OCI-LY7 (cell line): ENCODE measurements at regions not wholly inside any gene's neighbourhood (a gene's known extent, or its start where the extent isn't known, plus 50 kb on each side); places are given as distances from the start of the nearest gene placed in this dataset.

Experiments
- BruUV-seq: library from RNA; stranded (reverse); fragments of 400-500 nt; replicated peaks from 2 replicates; lab custom pipeline; 2021; lab: Mats Ljungman, UMichigan
- CTCF ChIA-PET: fragments of 300-600 bp; sonication (Branson Sonifier 250); formaldehyde crosslinking; loops from one replicate; lab custom pipeline; 2022; ENCODE audit warnings: antibody characterized with exemption; ENCODE audit not compliant: unreplicated experiment; lab: Charles Lee
- POLR2A ChIA-PET: fragments of 300-600 bp; sonication (Branson Sonifier 250); formaldehyde crosslinking; loops from one replicate; lab custom pipeline; 2022; ENCODE audit warnings: antibody characterized with exemption; lab: Charles Lee
- DNase-seq: peaks from one replicate; pipeline ENCODE4 v3.0.0-alpha.2; 2015; ENCODE audit warnings: low spot score
- H2AFZ ChIP-seq: fragments of 200-600 bp; sonication (generic), shearing (Covaris generic); 2 replicates; pipeline ENCODE4 v1.6.1; 2014; ENCODE audit warnings: mild to moderate bottlenecking, antibody characterized with exemption, low read length, moderate library complexity
- H3K27ac ChIP-seq: fragments of 200-600 bp; sonication (generic); 2 replicates; pipeline ENCODE4 v1.5.1; 2014; ENCODE audit warnings: mixed run types, low read depth, mild to moderate bottlenecking, moderate library complexity, low read length, inconsistent platforms; ENCODE audit not compliant: poor library complexity, severe bottlenecking
- H3K36me3 ChIP-seq: fragments of 200-600 bp; sonication (generic); 2 replicates; pipeline ENCODE4 v1.6.1; 2014; ENCODE audit warnings: mild to moderate bottlenecking, antibody characterized with exemption, low read length, moderate library complexity, mixed read lengths; ENCODE audit not compliant: insufficient read depth
- H3K4me1 ChIP-seq: fragments of 200-600 bp; sonication (generic); 2 replicates; pipeline ENCODE4 v1.5.1; 2014; ENCODE audit warnings: mild to moderate bottlenecking, low read length; ENCODE audit not compliant: insufficient read depth, poor library complexity, severe bottlenecking
- H3K4me2 ChIP-seq: fragments of 200-600 bp; sonication (generic); 2 replicates; pipeline ENCODE4 v1.6.1; 2014; ENCODE audit warnings: mild to moderate bottlenecking, low read length
- H3K4me3 ChIP-seq: fragments of 200-600 bp; sonication (generic); 2 replicates; pipeline ENCODE4 v1.5.1; 2014; ENCODE audit warnings: mild to moderate bottlenecking, low read depth, low read length; ENCODE audit not compliant: poor library complexity, severe bottlenecking
- H3K79me2 ChIP-seq: fragments of 200-600 bp; sonication (generic); 2 replicates; pipeline ENCODE4 v1.6.1; 2016; ENCODE audit warnings: low read depth, mild to moderate bottlenecking, low read length, moderate library complexity, mixed read lengths; ENCODE audit not compliant: insufficient read depth
- H3K9me2 ChIP-seq: fragments of 200-600 bp; sonication (generic); 2 replicates; pipeline ENCODE4 v1.6.1; 2016; ENCODE audit warnings: mild to moderate bottlenecking, low read length, mixed read lengths; ENCODE audit not compliant: insufficient read depth
- H3K9me3 ChIP-seq: fragments of 200-600 bp; sonication (generic); 2 replicates; pipeline ENCODE4 v1.6.1; 2014; ENCODE audit warnings: mild to moderate bottlenecking, mixed run types, low read length, mixed read lengths
- H4K20me1 ChIP-seq: fragments of 200-600 bp; sonication (generic); 2 replicates; pipeline ENCODE4 v1.6.1; 2014; ENCODE audit warnings: mild to moderate bottlenecking, antibody characterized with exemption, low read length, moderate library complexity, mixed read lengths; ENCODE audit not compliant: insufficient read depth
- CTCF ChIP-seq: fragments of 200-600 bp; sonication (generic); conservative IDR thresholded peaks from 2 replicates; pipeline ENCODE4 v1.5.1; 2014; ENCODE audit warnings: mild to moderate bottlenecking, antibody characterized with exemption, low read length, moderate library complexity, mixed read lengths
- EZH2phosphoT487 ChIP-seq: fragments of 200-600 bp; sonication (generic); IDR thresholded peaks from 2 replicates; pipeline ENCODE4 v1.6.1; 2018; ENCODE audit warnings: low read depth, borderline replicate concordance, mild to moderate bottlenecking, mixed run types, antibody characterized with exemption, low read length, moderate library complexity, mixed read lengths
- intact Hi-C: fragments of 100-400 bp; cut with micrococcal nuclease; formaldehyde crosslinking; loops from one replicate; pipeline ENCODE4 v1.10.0; 2022; ENCODE audit not compliant: unreplicated experiment

GRCh38 chr2:71932037-71932779 lies 215.5 kb downstream of the CYP26B1 start:
- no peaks in the 10 kb centered on the region for H3K79me2 ChIP-seq
- H3K9me2 ChIP-seq, result no peaks in the 10 kb centered on the region
- H3K4me2 ChIP-seq, result no peak overlapping the region
- H3K36me3 ChIP-seq, result no peaks in the 10 kb centered on the region
- no peak for DNase-seq
- no peaks in the 10 kb centered on the region for H3K4me1 ChIP-seq
- H4K20me1 ChIP-seq, result no peaks in the 10 kb centered on the region
- CTCF ChIA-PET, result interaction anchor here (0.6 kb wide), 1 partner anchor 10 kb away, joined by 4 read pairs; no protein-coding TSS in a partner anchor
- no TSS peak for BruUV-seq
- H3K27ac ChIP-seq, result no peak overlapping the region
- TF ChIP-seq EZH2phosphoT487, result no peak
- TF ChIP-seq CTCF, result no peak
- POLR2A ChIA-PET, result no interaction called here
- H3K9me3 ChIP-seq, result no peaks in the 10 kb centered on the region
- no peak overlapping the region for H2AFZ ChIP-seq
- H3K4me3 ChIP-seq, result no peak overlapping the region
- intact Hi-C loops, result no loop called here

- Histone ChIP-seq H3K9me2 (no peaks in the 10 kb centered on the region), H3K4me2 (no peak overlapping the region), H3K4me3 (no peak overlapping the region), H4K20me1 (no peaks in the 10 kb centered on the region), H2AFZ (no peak overlapping the region), H3K36me3 (no peaks in the 10 kb centered on the region), H3K79me2 (no peaks in the 10 kb centered on the region), H3K27ac (no peak overlapping the region), H3K9me3 (no peaks in the 10 kb centered on the region), H3K4me1 (no peaks in the 10 kb centered on the region)
- intact Hi-C loops, result no loop called here
- DNase-seq, result no peak
- TF ChIP-seq EZH2phosphoT487, result no peak
- no peak for TF ChIP-seq CTCF
- POLR2A ChIA-PET, result no interaction called here
- CTCF ChIA-PET, result no interaction called here
- no TSS peak for BruUV-seq
Measured at GRCh38 chr2:71930049-71930681, 217.5 kb downstream of the CYP26B1 start.

GRCh38 chr2:71929482-71929772 lies 218.2 kb downstream of the CYP26B1 start:
- intact Hi-C loops, result loop anchor here (10.0 kb wide), 1 partner anchor 645 kb away; no protein-coding TSS in a partner anchor

More at GRCh38 chr2:71929482-71929772, 218.2 kb downstream of the CYP26B1 start:
- no peak overlapping the region for H3K4me3 ChIP-seq
- ChIA-PET POLR2A (interaction anchor here (0.8 kb wide), 1 partner anchor 13 kb away, joined by 3 read pairs; no protein-coding TSS in a partner anchor), CTCF (no interaction called here)
- H3K79me2 ChIP-seq, result no peaks in the 10 kb centered on the region
- no TSS peak for BruUV-seq
- H3K9me3 ChIP-seq, result no peaks in the 10 kb centered on the region
- no peaks in the 10 kb centered on the region for H3K36me3 ChIP-seq
- no peak overlapping the region for H2AFZ ChIP-seq
- H3K4me2 ChIP-seq, result no peak overlapping the region
- no peaks in the 10 kb centered on the region for H4K20me1 ChIP-seq
- no peaks in the 10 kb centered on the region for H3K4me1 ChIP-seq
- no peak overlapping the region for H3K27ac ChIP-seq
- DNase-seq, result no peak
- TF ChIP-seq EZH2phosphoT487, result no peak
- TF ChIP-seq CTCF, result no peak
- H3K9me2 ChIP-seq, result no peaks in the 10 kb centered on the region
